A549 (cell line): ENCODE measurements at regions not wholly inside any gene's neighbourhood (a gene's known extent, or its start where the extent isn't known, plus 50 kb on each side); places are given as distances from the start of the nearest gene placed in this dataset.

Experiments
- ATAC-seq, 2 experiments: fragments of 200-7000 bp in 1 of 2; fragments of >200 bp in 1 of 2; cut with Nextera tagmentation in 1 of 2; cut with Tn5 transposase in 1 of 2; 3 replicates each; pipeline versions ENCODE4 v1.8.0 to v1.9.1; 2018 to 2020; ENCODE audit warnings: mild to moderate bottlenecking in 1 of 2, moderate library complexity in 1 of 2
- CTCF ChIA-PET: fragments of 300-600 bp; sonication (Branson Sonifier 250); formaldehyde crosslinking; extraction: SDS; loops from one replicate; lab custom pipeline; 2021; ENCODE audit warnings: antibody characterized with exemption, inconsistent platforms; lab: Yijun Ruan, JAX
- POLR2A ChIA-PET: fragments of 350-600 bp; formaldehyde crosslinking; extraction: SDS; loops from one replicate; lab custom pipeline; 2021; ENCODE audit warnings: antibody characterized with exemption, inconsistent platforms; lab: Yijun Ruan, JAX
- DNase-seq, 2 experiments: peaks; one replicate each; pipeline versions ENCODE4 v3.0.0 to v3.0.0-alpha.2; 2011 to 2016; ENCODE audit warnings: low read depth in 1 of 2, low spot score in 1 of 2
- FAIRE-seq: peaks from 2 replicates; lab custom pipeline; 2011; peaks lifted over from hg19 to GRCh38; lab: Jason Lieb, UNC
- H3K27ac ChIP-seq, 2 experiments: fragments of >200 bp; sonication (Bioruptor Twin); formaldehyde crosslinking; 3 replicates each; pipeline ENCODE4 v1.5.1; 2016 to 2017
- H3K4me1 ChIP-seq: fragments of >200 bp; sonication (Bioruptor Twin); formaldehyde crosslinking; 3 replicates; pipeline ENCODE4 v1.6.1; 2016
- H3K4me2 ChIP-seq: fragments of >200 bp; sonication (Bioruptor Twin); formaldehyde crosslinking; 3 replicates; pipeline ENCODE4 v1.6.1; 2016
- H3K4me3 ChIP-seq: fragments of >200 bp; sonication (Bioruptor Twin); formaldehyde crosslinking; 3 replicates; pipeline ENCODE4 v1.5.1; 2016
- H3K9me3 ChIP-seq: fragments of >200 bp; sonication (Bioruptor Twin); formaldehyde crosslinking; 3 replicates; pipeline ENCODE4 v1.6.1; 2016
- ATOH8 ChIP-seq: fragments of 250-450 bp; sonication (Bioruptor Pico); IDR thresholded peaks from 2 replicates; pipeline ENCODE4 v1.5.0; 2020; ENCODE audit warnings: low read depth, mild to moderate bottlenecking, moderate library complexity
- BHLHE40 ChIP-seq: IDR thresholded peaks from 2 replicates; pipeline ENCODE4 v1.6.1; 2012; ENCODE audit warnings: low read depth, low read length, inconsistent platforms
- CHD4 ChIP-seq: fragments of 200-600 bp; sonication (generic); IDR thresholded peaks from 2 replicates; pipeline ENCODE4 v1.6.1; 2016; ENCODE audit warnings: antibody characterized with exemption, mild to moderate bottlenecking, borderline replicate concordance
- E2F6 ChIP-seq: IDR thresholded peaks from 2 replicates; pipeline ENCODE4 v1.6.1; 2012; ENCODE audit warnings: low read depth, borderline replicate concordance
- EHF ChIP-seq: fragments of 250-450 bp; sonication (Bioruptor Pico); IDR thresholded peaks from 2 replicates; pipeline ENCODE4 v1.5.0; 2020; ENCODE audit warnings: mild to moderate bottlenecking
- EP300 ChIP-seq, 2 experiments: fragments of >200 bp; sonication (Bioruptor Twin); formaldehyde crosslinking; IDR thresholded peaks; 2 replicates in 1 of 2; 3 replicates in 1 of 2; pipeline ENCODE4 v1.6.1; 2016 to 2017
- HEYL ChIP-seq: fragments of 250-450 bp; sonication (Bioruptor Pico); IDR thresholded peaks from 2 replicates; pipeline ENCODE4 v1.8.0; 2021; ENCODE audit warnings: mild to moderate bottlenecking, moderate library complexity
- JUNB ChIP-seq: fragments of >200 bp; sonication (Bioruptor Twin); formaldehyde crosslinking; IDR thresholded peaks from 2 replicates; pipeline ENCODE4 v1.6.1; 2016
- KDM1A ChIP-seq: fragments of 200-600 bp; sonication (generic); IDR thresholded peaks from 2 replicates; pipeline ENCODE4 v1.6.1; 2016; ENCODE audit warnings: low read depth, mild to moderate bottlenecking
- MAFK ChIP-seq: fragments of 450-650 bp; IDR thresholded peaks from 2 replicates; pipeline ENCODE4 v1.6.1; 2014; ENCODE audit not compliant: partially characterized antibody
- MAX ChIP-seq: IDR thresholded peaks from 2 replicates; pipeline ENCODE4 v1.6.1; 2012
- MAZ ChIP-seq: fragments of 150-350 bp; IDR thresholded peaks from 2 replicates; pipeline ENCODE4 v1.6.1; 2014; ENCODE audit warnings: antibody characterized with exemption, low read depth, low read length, borderline replicate concordance
- NFE2L2 ChIP-seq: fragments of 150-350 bp; conservative IDR thresholded peaks from 2 replicates; pipeline ENCODE4 v1.6.1; 2014; ENCODE audit warnings: low read length
- NPAS2 ChIP-seq: fragments of 250-450 bp; sonication (Bioruptor Pico); IDR thresholded peaks from 2 replicates; pipeline ENCODE4 v1.8.0; 2022; ENCODE audit warnings: mild to moderate bottlenecking, moderate library complexity, borderline replicate concordance
- NR3C1 ChIP-seq: fragments of >200 bp; sonication (Bioruptor Twin); formaldehyde crosslinking; IDR thresholded peaks from 3 replicates; pipeline ENCODE4 v1.6.1; 2017
- PBX3 ChIP-seq: IDR thresholded peaks from 2 replicates; pipeline ENCODE4 v1.6.1; 2012
- RAD21 ChIP-seq, 2 experiments: fragments of >200 bp in 1 of 2; sonication (Bioruptor Twin) in 1 of 2; formaldehyde crosslinking in 1 of 2; IDR thresholded peaks in 1 of 2; conservative IDR thresholded peaks in 1 of 2; 2 replicates in 1 of 2; 3 replicates in 1 of 2; pipeline ENCODE4 v1.6.1; 2012 to 2018; ENCODE audit warnings: inconsistent platforms in 1 of 2
- RARB ChIP-seq: fragments of 250-450 bp; sonication (Bioruptor Pico); IDR thresholded peaks from 2 replicates; pipeline ENCODE4 v1.8.0; 2021; ENCODE audit warnings: mild to moderate bottlenecking, moderate library complexity
- ZFP36 ChIP-seq: fragments of 450-650 bp; IDR thresholded peaks from 2 replicates; pipeline ENCODE4 v1.6.1; 2014; ENCODE audit warnings: borderline replicate concordance; ENCODE audit not compliant: partially characterized antibody
- ZNF302 ChIP-seq: fragments of 250-450 bp; sonication (Bioruptor Pico); IDR thresholded peaks from 2 replicates; pipeline ENCODE4 v1.9.0; 2021; ENCODE audit warnings: inconsistent platforms, mild to moderate bottlenecking, moderate library complexity
- ZSCAN20 ChIP-seq: fragments of 250-450 bp; sonication (Bioruptor Pico); IDR thresholded peaks from 2 replicates; pipeline ENCODE4 v1.8.0; 2022; ENCODE audit warnings: mild to moderate bottlenecking, moderate library complexity
- WGBS: methylation state at CpG from one replicate; pipeline ENCODE4 v1.1.6; 2017; ENCODE audit errors: missing lambda C conversion rate; 5-methylcytosine and 5-hydroxymethylcytosine counted together
- TF ChIP-seq, protein P1 (sequence below): fragments of 250-450 bp; sonication (Bioruptor Pico); IDR thresholded peaks from 2 replicates; pipeline ENCODE4 v1.5.0; 2021; ENCODE audit warnings: mild to moderate bottlenecking, moderate library complexity, borderline replicate concordance

DNA sequence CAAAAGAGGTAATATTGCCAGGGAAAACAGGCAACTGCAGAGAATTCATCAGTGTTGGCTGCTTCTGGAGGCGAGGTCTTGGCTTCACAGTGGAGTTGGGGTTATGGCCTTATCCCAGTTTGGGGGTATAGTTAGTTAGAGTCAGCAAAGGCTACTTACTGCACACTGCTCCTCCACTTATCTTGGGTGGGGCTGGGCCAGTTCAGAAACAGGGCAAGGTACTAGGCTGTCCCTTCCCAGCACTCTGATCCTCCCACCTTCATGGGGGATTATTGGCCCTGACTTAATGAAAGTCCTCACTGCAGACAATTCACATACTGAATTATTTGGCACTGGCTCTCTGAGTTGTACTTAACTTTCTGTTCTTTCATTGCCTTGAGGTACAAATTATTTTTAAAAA is 189.6 kb downstream of the NRIP1 start (continued):
- TF ChIP-seq PBX3 (no peak), RAD21 (conservative IDR thresholded peaks at IDR 0.05 in 1 of 2, IDR thresholded peaks at IDR 0.05 in 1 of 2) (no peak), ZFP36 (no peak), KDM1A (no peak)

DNA sequence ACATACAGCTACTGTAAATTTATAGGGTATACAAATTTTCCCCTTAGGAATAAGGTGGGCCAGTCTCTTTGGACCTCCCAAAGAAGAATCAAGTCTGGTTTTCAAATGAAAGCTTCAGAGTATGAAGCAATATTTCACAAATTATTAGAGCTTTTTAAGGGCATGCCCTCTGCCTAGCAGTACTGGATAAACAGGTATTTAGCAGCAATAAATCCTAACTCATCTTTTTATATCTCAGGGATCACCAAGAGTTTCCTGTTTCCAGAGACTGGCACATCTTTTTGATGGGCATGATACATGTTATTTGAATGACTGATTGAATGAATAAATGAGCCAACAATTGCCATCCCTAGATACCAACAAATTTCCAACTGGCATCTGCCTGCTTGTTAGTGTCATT is 190.4 kb downstream of the NRIP1 start:
- no peak for DNase-seq
- no peak overlapping the region for H3K4me2 ChIP-seq
- no peak for ATAC-seq
- TF ChIP-seq MAFK = no peak
- TF ChIP-seq EP300 (IDR thresholded peaks at IDR 0.05) = no peak
- no peak for TF ChIP-seq E2F6
- no peak for TF ChIP-seq CHD4
- TF ChIP-seq NR3C1 = no peak
- no peak for TF ChIP-seq EHF (CRISPR knock-in tag)
- no peak for TF ChIP-seq BHLHE40
- TF ChIP-seq MAX = no peak
- TF ChIP-seq HEYL (CRISPR knock-in tag) = no peak
- TF ChIP-seq JUNB = no peak
- TF ChIP-seq ZNF302 (CRISPR knock-in tag) = no peak
- no peak for TF ChIP-seq NPAS2 (CRISPR knock-in tag)
- TF ChIP-seq RARB (CRISPR knock-in tag) = no peak
- CTCF ChIA-PET = interaction anchor here (1.2 to 2.1 kb wide), 3 partner anchors 9 to 679 kb away, joined by 3 to 6 read pairs (median 5); no protein-coding TSS in a partner anchor
- no peak for FAIRE-seq
- H3K4me1 ChIP-seq = peaks cover 47% of the 10 kb centered on the region
- no peaks in the 10 kb centered on the region for H3K9me3 ChIP-seq
- peak overlapping the region; percentile 47 to 91; a peak in 4 of 6 replicates for H3K27ac ChIP-seq
- POLR2A ChIA-PET = no interaction called here
- no peak overlapping the region for H3K4me3 ChIP-seq

GRCh38 chr21:14871861-14872260 is 192.9 kb downstream of the NRIP1 start:
- ChIA-PET CTCF (no interaction called here), POLR2A (no interaction called here)
- H3K9me3 ChIP-seq = no peaks in the 10 kb centered on the region
- TF ChIP-seq, protein P1, sequence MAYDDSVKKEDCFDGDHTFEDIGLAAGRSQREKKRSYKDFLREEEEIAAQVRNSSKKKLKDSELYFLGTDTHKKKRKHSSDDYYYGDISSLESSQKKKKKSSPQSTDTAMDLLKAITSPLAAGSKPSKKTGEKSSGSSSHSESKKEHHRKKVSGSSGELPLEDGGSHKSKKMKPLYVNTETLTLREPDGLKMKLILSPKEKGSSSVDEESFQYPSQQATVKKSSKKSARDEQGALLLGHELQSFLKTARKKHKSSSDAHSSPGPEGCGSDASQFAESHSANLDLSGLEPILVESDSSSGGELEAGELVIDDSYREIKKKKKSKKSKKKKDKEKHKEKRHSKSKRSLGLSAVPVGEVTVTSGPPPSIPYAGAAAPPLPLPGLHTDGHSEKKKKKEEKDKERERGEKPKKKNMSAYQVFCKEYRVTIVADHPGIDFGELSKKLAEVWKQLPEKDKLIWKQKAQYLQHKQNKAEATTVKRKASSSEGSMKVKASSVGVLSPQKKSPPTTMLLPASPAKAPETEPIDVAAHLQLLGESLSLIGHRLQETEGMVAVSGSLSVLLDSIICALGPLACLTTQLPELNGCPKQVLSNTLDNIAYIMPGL (CRISPR knock-in tag) = no peak
- no peak for TF ChIP-seq ZFP36
- no peak for TF ChIP-seq ATOH8 (CRISPR knock-in tag)
- TF ChIP-seq NFE2L2 = no peak
- TF ChIP-seq MAZ = no peak
- TF ChIP-seq BHLHE40 = no peak
- TF ChIP-seq ZSCAN20 (CRISPR knock-in tag) = no peak
- 91% methylated on average over 4 of the region's 4 CpGs for WGBS
- no peak overlapping the region for H3K4me3 ChIP-seq
- peaks cover 28% of the 10 kb centered on the region for H3K4me1 ChIP-seq
- FAIRE-seq (no peak), DNase-seq (no peak), ATAC-seq (no peak)
- no peak overlapping the region for H3K27ac ChIP-seq
- no peak overlapping the region for H3K4me2 ChIP-seq
